Tibial artery (tissue), 4 donors: ENCODE measurements at regions not wholly inside any gene's neighbourhood (a gene's known extent, or its start where the extent isn't known, plus 50 kb on each side); places are given as distances from the start of the nearest gene placed in this dataset.

ENCODE experiments used
- DNase-seq, 2 donors: peaks; one replicate each; pipeline ENCODE4 v3.0.0-alpha.2; 2019
- H3K27ac ChIP-seq, 2 donors: fragments of 200-600 bp; sonication (generic) in 1 of 2; 1 replicate in 1 of 2; 2 replicates in 1 of 2; pipeline ENCODE4 v1.5.1; 2018 to 2019; ENCODE audit warnings: mild to moderate bottlenecking in 1 of 2
- H3K27me3 ChIP-seq, 2 donors: fragments of 200-600 bp; sonication (generic) in 1 of 2; one replicate each; pipeline versions ENCODE4 v1.5.1 to v1.6.0; 2016 to 2019
- H3K36me3 ChIP-seq, 3 donors: fragments of 200-600 bp; sonication (generic) in 2 of 3; one replicate each; pipeline ENCODE4 v1.5.1; 2016 to 2019; ENCODE audit warnings: mild to moderate bottlenecking in 2 of 3
- H3K4me1 ChIP-seq, 4 donors: fragments of 200-600 bp; sonication (generic) in 2 of 4; 1 replicate in 3 of 4; 2 replicates in 1 of 4; pipeline ENCODE4 v1.5.1; 2016 to 2019
- H3K4me3 ChIP-seq, 2 donors: fragments of 200-600 bp; sonication (generic) in 1 of 2; 1 replicate in 1 of 2; 2 replicates in 1 of 2; pipeline ENCODE4 v1.5.1; 2018 to 2019; ENCODE audit warnings: mild to moderate bottlenecking in 2 of 2
- H3K9me3 ChIP-seq, 3 donors: fragments of 200-600 bp; sonication (generic) in 1 of 3; one replicate each; pipeline ENCODE4 v1.5.1; 2016 to 2019
- intact Hi-C: fragments of 100-400 bp; cut with DNase I; formaldehyde crosslinking; loops from one replicate; pipeline ENCODE4 v1.15.0; 2023; ENCODE audit warnings: low total_unique reads
- TF ChIP-seq, protein P1 (sequence below), 2 experiments: fragments of 200-600 bp in 1 of 2; fragments of 450-650 bp in 1 of 2; IDR thresholded peaks; one replicate each; pipeline ENCODE4 v1.5.1; 2017 to 2019; ENCODE audit warnings: antibody characterized with exemption in 2 of 2, mild to moderate bottlenecking in 1 of 2, moderate library complexity in 1 of 2

DNA sequence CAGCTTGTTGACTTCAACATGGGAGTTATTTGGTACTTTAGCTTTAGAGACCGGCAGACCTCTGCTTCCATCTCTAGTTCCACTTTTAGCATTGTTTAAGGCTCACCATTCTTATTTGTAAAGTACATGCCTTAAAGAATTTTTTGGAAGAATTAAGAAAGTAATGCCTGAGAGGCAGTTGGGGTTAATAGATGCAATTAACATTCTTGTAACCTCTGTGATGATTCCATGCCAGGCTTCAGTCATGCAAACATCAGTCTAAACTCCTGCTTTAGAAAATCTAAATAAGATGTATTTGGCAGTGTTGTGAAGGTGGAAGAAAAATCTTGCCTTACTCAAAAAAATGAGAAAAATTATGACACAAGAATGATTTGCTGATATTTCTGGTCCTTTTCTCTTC is 79.9 kb upstream of the UBAC2 start:
- no peaks in the 10 kb centered on the region for H3K27me3 ChIP-seq

DNA sequence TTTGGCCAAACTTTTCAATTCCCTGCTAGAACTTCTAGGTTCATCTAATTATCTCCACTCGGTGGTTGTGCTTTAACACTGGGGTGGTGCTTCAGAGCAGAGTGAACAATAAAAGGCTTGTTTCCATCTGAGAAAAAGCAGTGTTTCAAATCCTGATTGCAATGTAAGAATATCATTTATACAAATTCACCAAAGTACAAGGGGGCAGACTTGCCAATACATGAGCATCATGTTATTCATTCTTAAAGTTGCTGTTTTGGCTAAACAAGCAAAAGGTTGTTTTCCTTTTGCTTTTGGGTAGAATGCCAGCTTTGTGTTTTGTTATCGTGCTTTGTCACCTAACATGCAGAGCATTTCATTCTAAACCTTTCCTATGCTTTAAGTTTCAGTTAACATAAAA is 78.5 kb upstream of the UBAC2 start:
- intact Hi-C loops = no loop called here
- peaks cover 0 to 15% (median 8%) of the 10 kb centered on the region in 4 donors for H3K4me1 ChIP-seq
- DNase-seq = no peak
- no peak overlapping the region for H3K27ac ChIP-seq
- no peaks in the 10 kb centered on the region for H3K27me3 ChIP-seq
- no peaks in the 10 kb centered on the region for H3K36me3 ChIP-seq
- no peaks in the 10 kb centered on the region for H3K9me3 ChIP-seq
- TF ChIP-seq, protein P1, sequence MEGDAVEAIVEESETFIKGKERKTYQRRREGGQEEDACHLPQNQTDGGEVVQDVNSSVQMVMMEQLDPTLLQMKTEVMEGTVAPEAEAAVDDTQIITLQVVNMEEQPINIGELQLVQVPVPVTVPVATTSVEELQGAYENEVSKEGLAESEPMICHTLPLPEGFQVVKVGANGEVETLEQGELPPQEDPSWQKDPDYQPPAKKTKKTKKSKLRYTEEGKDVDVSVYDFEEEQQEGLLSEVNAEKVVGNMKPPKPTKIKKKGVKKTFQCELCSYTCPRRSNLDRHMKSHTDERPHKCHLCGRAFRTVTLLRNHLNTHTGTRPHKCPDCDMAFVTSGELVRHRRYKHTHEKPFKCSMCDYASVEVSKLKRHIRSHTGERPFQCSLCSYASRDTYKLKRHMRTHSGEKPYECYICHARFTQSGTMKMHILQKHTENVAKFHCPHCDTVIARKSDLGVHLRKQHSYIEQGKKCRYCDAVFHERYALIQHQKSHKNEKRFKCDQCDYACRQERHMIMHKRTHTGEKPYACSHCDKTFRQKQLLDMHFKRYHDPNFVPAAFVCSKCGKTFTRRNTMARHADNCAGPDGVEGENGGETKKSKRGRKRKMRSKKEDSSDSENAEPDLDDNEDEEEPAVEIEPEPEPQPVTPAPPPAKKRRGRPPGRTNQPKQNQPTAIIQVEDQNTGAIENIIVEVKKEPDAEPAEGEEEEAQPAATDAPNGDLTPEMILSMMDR (IDR thresholded peaks at IDR 0.05) = no peak
- no peak overlapping the region for H3K4me3 ChIP-seq

More for the DNA sequence above, 79.9 kb upstream of the UBAC2 start:
- Histone ChIP-seq H3K36me3 (no peaks in the 10 kb centered on the region), H3K9me3 (no peaks in the 10 kb centered on the region), H3K27ac (no peak overlapping the region), H3K4me1 (peaks cover 0 to 15% (median 8%) of the 10 kb centered on the region in 4 donors), H3K4me3 (no peak overlapping the region)
- TF ChIP-seq, protein P1 (IDR thresholded peaks at IDR 0.05) = no peak
- DNase-seq = no peak
- intact Hi-C loops = no loop called here

DNA sequence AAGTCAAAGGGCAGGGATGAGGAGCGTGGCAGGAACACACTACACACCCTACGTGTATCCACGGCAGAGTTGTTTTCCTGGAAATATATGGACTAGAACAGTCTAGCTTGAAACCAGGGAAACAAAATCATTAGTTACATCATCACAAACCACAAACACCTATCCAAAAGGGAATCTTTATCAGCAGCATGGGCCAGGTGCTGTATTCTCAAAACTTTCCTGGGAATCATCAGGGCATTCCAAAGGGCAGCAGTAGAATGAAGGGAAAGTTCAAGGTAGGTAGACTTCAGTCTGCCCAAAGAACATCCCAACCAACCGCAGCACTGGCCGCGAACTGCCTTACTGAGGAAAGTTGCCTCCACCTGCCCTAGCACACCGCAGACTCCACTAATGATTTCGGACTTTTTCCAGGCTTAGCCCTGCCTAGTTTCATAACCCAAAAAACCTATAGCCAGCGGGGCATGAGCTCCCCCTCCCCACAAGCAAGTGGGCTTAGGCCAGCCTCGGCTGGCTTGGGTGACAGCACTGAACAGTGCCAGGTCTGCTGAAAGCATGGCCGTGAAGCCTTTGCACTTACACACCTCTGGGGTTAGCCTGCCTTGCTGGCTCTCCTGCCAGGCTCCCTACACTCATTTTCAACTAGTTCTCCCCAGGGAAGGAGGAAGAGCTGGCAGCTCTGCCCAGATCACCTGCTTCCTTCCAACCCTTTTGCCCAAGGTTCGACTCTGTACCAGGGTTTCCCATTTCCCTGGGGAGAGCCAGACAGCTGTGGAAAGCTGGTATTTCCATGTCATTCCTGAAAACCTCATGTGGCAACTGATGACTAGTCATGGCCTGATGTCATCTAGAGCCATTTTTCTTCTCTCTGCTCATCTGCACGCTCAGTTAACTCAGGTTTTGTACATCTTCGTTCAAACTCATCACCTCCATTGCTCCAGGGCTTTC is 77.3 kb upstream of the UBAC2 start:
- TF ChIP-seq, protein P1 (IDR thresholded peaks at IDR 0.05) = no peak
- intact Hi-C loops = no loop called here
- Histone ChIP-seq H3K36me3 (no peaks in the 10 kb centered on the region), H3K9me3 (no peaks in the 10 kb centered on the region), H3K4me1 (peaks cover 0 to 15% (median 8%) of the 10 kb centered on the region in 4 donors), H3K27me3 (no peaks in the 10 kb centered on the region), H3K4me3 (no peak overlapping the region), H3K27ac (no peak overlapping the region)
- no peak for DNase-seq

DNA sequence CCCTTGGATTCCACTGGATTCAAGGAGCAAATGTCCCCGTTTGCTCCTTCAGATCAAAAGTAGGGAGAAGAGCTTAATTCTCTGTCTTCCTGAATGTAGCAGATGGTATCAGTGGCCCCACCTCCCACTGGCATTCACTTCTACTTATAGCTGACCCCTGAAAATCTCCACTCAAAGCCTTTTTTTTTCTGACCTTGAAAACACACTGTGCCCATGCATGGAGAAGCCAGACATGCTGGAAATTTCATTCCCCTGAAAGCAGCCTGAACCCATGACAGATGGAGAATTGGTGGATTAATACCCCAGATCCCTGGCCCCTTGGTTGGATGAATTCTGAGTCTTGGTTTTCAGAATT is 76.6 kb upstream of the UBAC2 start:
- no peak for DNase-seq
- peaks cover 0 to 15% (median 8%) of the 10 kb centered on the region in 4 donors for H3K4me1 ChIP-seq
- no peaks in the 10 kb centered on the region for H3K36me3 ChIP-seq
- intact Hi-C loops = no loop called here
- H3K27ac ChIP-seq = peak overlapping the region in 1 of 2 donors; percentile 63
- H3K9me3 ChIP-seq = no peaks in the 10 kb centered on the region
- TF ChIP-seq, protein P1 (IDR thresholded peaks at IDR 0.05) = no peak
- no peaks in the 10 kb centered on the region for H3K27me3 ChIP-seq
- H3K4me3 ChIP-seq = no peak overlapping the region

DNA sequence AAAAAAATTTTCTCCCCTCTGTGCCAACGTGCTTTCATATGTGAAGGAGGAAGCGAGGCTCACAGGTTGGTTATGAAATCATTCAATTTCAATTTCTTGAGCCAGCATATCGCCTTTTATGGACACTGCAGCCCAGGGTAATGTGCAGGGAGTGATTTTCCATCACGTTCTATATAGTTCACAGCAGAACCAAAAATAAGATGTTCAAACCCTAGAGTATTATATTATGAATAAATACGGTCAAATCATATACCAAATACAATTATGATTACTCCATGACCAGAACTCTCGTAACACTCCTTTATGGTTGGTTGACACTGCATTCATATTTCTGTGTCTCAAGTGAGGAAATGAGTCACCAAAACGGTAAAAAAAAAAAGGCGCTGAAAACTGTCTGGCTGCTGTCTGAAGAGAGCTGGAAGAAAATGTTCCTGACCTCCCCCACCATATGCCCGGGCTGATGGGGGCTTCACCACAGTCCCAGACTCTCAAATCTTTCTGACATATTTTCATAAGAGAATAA is 75.8 kb upstream of the UBAC2 start:
- TF ChIP-seq, protein P1 (IDR thresholded peaks at IDR 0.05) = no peak
- peak overlapping the region; percentile 53 to 63 for H3K27ac ChIP-seq
- H3K36me3 ChIP-seq = no peaks in the 10 kb centered on the region
- intact Hi-C loops = no loop called here
- no peak for DNase-seq
- H3K9me3 ChIP-seq = no peaks in the 10 kb centered on the region
- peaks cover 0 to 15% (median 8%) of the 10 kb centered on the region in 4 donors for H3K4me1 ChIP-seq
- H3K27me3 ChIP-seq = no peaks in the 10 kb centered on the region
- H3K4me3 ChIP-seq = peak overlapping the region; percentile 17 to 31
